ENCODE measurements at regions not wholly inside any gene's neighbourhood (a gene's known extent, or its start where the extent isn't known, plus 50 kb on each side); places are given as distances from the start of the nearest gene placed in this dataset.

DNA sequence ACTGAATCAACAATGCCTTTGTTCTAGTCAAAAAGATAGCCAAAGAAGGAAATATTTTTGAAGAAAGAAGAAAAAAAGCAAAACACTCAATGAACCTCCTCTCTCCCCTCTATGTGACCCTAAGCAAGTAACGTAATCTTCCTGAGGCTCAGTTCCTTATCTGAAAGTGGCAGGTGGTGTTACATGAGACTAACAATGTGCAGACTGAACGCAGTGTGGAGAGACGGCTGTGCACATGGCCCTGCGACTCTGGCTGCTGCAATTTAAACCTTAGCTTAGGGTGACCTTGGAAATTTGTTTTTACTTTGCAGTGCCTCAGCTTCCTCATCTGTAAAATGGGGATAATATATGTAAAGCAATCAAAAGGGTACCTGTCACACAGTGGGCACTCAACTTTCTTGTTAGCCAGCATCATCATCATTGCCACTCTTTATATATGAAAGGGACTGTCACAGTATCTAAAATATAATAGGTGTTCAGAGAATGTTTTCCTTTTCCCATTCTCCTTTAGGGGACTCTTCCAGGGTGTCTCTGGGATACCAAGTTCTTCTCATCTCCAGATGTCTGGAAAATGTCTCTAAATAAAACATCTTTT, 100.1 kb upstream of the JUN start:
- H3K27me3 Mint-ChIP-seq (ENCODE audit: insufficient read depth, unreplicated experiment) = no peaks in the 10 kb centered on the region
- DNase-seq (ENCODE audit: unreplicated experiment) = no peak
- intact Hi-C loops (cut with micrococcal nuclease) = loop anchor here (1.0 to 5.0 kb wide), 3 partner anchors 35 to 67 kb away; no protein-coding TSS in a partner anchor
- no peak overlapping the region for H3K4me3 Mint-ChIP-seq (ENCODE audit: unreplicated experiment)
- no peaks in the 10 kb centered on the region for H3K9me3 Mint-ChIP-seq (ENCODE audit: unreplicated experiment)
- no TSS peak for BruUV-seq (replicated peaks)
- H3K4me1 Mint-ChIP-seq (ENCODE audit: insufficient read depth, unreplicated experiment) = peaks cover 48% of the 10 kb centered on the region
- peak overlapping the region; percentile 8 for H3K27ac Mint-ChIP-seq (ENCODE audit: low read depth, unreplicated experiment)
- H3K36me3 Mint-ChIP-seq (ENCODE audit: insufficient read depth, unreplicated experiment) = no peaks in the 10 kb centered on the region
- ChIA-PET POLR2A (interaction anchor here (0.8 to 2.3 kb wide), 11 partner anchors 19 to 867 kb away, joined by 3 to 16 read pairs (median 5); partner anchors contain the start of genes FGGY and JUN), CTCF (interaction anchor here (1.0 kb wide), 1 partner anchor 141 kb away, joined by 4 read pairs; no protein-coding TSS in a partner anchor)
- TF ChIP-seq, protein P1, sequence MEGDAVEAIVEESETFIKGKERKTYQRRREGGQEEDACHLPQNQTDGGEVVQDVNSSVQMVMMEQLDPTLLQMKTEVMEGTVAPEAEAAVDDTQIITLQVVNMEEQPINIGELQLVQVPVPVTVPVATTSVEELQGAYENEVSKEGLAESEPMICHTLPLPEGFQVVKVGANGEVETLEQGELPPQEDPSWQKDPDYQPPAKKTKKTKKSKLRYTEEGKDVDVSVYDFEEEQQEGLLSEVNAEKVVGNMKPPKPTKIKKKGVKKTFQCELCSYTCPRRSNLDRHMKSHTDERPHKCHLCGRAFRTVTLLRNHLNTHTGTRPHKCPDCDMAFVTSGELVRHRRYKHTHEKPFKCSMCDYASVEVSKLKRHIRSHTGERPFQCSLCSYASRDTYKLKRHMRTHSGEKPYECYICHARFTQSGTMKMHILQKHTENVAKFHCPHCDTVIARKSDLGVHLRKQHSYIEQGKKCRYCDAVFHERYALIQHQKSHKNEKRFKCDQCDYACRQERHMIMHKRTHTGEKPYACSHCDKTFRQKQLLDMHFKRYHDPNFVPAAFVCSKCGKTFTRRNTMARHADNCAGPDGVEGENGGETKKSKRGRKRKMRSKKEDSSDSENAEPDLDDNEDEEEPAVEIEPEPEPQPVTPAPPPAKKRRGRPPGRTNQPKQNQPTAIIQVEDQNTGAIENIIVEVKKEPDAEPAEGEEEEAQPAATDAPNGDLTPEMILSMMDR (IDR thresholded peaks at IDR 0.05; ENCODE audit: unreplicated experiment) = no peak

DNA sequence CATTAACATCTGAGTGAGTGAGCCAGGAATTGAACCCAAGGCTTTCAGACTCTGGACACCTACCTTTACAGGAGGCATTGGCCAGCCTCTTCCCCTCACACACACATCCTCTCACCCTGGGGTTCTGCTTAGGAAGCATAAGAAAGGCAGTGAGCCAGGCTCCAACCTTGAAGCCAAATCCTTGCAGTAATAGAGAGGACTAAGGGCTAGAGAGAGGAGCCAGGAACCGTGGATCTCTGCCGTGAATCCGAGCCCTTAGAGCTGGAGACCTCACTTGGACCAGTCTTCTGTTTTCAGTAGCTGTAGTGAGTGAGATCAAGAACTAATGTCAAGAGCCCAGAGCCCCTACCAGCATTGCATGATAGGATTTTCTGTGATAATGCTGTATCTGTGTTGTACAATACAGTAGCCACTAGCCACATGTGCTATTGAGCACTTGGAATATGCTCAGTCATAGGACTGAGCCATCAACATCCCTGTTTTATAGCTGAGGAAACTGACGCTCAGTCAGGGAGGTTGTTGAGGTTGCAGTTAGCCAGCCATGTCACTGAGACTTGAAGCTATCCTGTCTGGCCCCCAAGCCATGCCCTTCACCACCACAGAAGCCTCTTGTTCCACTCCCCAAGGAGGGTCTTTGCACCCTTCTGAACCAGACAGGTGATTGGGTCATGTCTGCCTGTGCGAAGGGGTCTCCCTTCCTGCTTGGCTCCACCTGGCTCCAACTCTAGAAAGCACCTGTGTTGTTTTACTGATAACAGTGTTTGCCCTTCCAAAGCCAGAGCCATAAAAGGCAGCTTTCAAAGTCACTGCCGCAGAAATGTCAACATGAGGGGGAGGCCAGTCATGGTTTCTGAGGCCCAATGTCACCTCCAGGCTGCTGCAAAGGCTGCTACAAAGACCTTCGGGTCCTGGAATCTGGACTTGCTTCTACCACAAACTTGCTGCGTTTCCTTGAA, 101.1 kb upstream of the JUN start:
- intact Hi-C loops (cut with micrococcal nuclease) = loop anchor here (5.0 kb wide), 1 partner anchor 68 kb away; no protein-coding TSS in a partner anchor
- H3K27me3 Mint-ChIP-seq (ENCODE audit: insufficient read depth, unreplicated experiment) = no peaks in the 10 kb centered on the region
- POLR2A ChIA-PET = interaction anchor here (0.5 to 2.3 kb wide), 5 partner anchors 18 to 131 kb away, joined by 3 to 9 read pairs (median 4); partner anchors contain the start of gene JUN
- CTCF ChIA-PET = no interaction called here
- H3K36me3 Mint-ChIP-seq (ENCODE audit: insufficient read depth, unreplicated experiment) = no peaks in the 10 kb centered on the region
- H3K4me3 Mint-ChIP-seq (ENCODE audit: unreplicated experiment) = no peak overlapping the region
- H3K9me3 Mint-ChIP-seq (ENCODE audit: unreplicated experiment) = no peaks in the 10 kb centered on the region
- peaks cover 54% of the 10 kb centered on the region for H3K4me1 Mint-ChIP-seq (ENCODE audit: insufficient read depth, unreplicated experiment)
- DNase-seq (ENCODE audit: unreplicated experiment) = no peak
- H3K27ac Mint-ChIP-seq (ENCODE audit: low read depth, unreplicated experiment) = no peak overlapping the region
- BruUV-seq (replicated peaks) = no TSS peak
- TF ChIP-seq, protein P1 (IDR thresholded peaks at IDR 0.05; ENCODE audit: unreplicated experiment) = no peak

DNA sequence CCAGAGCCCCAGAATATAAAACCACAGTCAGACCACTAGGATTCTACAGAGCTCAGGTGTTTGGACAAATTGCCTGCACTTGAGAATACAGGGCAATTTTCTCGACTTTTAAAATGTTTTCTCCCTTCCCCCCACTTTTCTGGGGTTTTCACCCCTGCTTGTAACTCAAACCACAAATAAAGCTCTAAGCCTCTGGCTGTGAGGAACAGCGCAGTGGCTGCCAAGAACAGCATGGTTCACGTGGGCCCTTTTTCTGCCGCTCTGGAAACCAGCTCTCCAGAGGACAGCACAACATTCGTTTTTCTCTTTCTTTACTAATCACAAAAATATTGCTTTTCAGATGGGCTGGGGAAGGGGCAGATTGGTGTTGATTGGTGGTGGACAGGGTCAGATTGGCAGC, 102.2 kb upstream of the JUN start:
- POLR2A ChIA-PET = interaction anchor here (0.6 to 2.3 kb wide), 4 partner anchors 17 to 48 kb away, joined by 3 to 9 read pairs (median 4); no protein-coding TSS in a partner anchor

More for the DNA sequence above, 102.2 kb upstream of the JUN start:
- Mint-ChIP-seq H3K27ac (ENCODE audit: low read depth, unreplicated experiment) (no peak overlapping the region), H3K4me1 (ENCODE audit: insufficient read depth, unreplicated experiment) (peaks cover 52% of the 10 kb centered on the region), H3K4me3 (ENCODE audit: unreplicated experiment) (no peak overlapping the region), H3K27me3 (ENCODE audit: insufficient read depth, unreplicated experiment) (no peaks in the 10 kb centered on the region), H3K36me3 (ENCODE audit: insufficient read depth, unreplicated experiment) (no peaks in the 10 kb centered on the region), H3K9me3 (ENCODE audit: unreplicated experiment) (no peaks in the 10 kb centered on the region)
- intact Hi-C loops (cut with micrococcal nuclease) = no loop called here
- DNase-seq (ENCODE audit: unreplicated experiment) = peak; percentile 67
- TF ChIP-seq, protein P1 (IDR thresholded peaks at IDR 0.05; ENCODE audit: unreplicated experiment) = no peak
- CTCF ChIA-PET = interaction anchor here (1.1 to 1.6 kb wide), 2 partner anchors 35 to 126 kb away, joined by 3 read pairs; no protein-coding TSS in a partner anchor
- no TSS peak for BruUV-seq (replicated peaks)
